ENCODE measurements at regions not wholly inside any gene's neighbourhood (a gene's known extent, or its start where the extent isn't known, plus 50 kb on each side); places are given as distances from the start of the nearest gene placed in this dataset.

DNA sequence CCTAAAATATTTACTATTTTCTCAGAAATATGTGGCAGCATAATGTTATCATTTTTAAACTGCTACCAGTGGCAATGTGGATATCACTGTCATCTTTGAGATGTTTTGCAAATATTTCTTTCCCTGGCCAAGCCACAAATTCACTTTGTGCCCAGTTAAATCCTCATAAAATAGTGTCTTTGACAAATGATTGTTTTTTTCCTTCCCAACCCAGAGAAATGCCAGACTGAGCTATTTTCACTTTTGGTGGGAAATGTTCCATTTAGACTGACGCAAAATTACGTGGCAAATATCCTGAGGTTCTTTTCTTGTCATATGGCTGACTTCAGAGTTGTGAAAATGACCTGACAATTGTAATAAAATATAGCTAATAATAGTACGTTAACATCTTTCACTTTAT lies 807.0 kb upstream of the SOX9 start:
- DNase-seq, result no peak

DNA sequence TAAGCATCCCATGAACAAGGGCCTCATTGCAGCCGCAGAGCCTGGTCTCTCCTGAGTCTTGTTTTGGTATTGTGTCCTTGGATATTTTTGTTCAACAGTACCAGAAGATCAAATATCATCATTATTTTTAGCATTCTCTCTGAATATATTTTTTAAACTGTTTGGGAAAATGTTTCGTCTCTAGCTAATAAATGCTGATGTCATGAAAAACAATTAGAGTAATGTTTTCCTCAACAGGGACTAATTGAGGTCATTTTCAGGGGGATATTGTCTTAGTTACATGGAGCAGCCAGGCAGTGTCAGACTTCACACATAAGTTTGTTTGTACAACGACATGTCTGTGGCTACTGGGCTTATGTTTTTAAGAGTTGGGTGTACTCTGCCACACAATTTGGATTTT lies 805.3 kb upstream of the SOX9 start:
- DNase-seq, result no peak

- no peak for DNase-seq
Measured at GRCh38 chr17:71316176-71316897, 804.5 kb upstream of the SOX9 start.

GRCh38 chr17:71320009-71320796 lies 800.6 kb upstream of the SOX9 start:
- no peak for DNase-seq

DNA sequence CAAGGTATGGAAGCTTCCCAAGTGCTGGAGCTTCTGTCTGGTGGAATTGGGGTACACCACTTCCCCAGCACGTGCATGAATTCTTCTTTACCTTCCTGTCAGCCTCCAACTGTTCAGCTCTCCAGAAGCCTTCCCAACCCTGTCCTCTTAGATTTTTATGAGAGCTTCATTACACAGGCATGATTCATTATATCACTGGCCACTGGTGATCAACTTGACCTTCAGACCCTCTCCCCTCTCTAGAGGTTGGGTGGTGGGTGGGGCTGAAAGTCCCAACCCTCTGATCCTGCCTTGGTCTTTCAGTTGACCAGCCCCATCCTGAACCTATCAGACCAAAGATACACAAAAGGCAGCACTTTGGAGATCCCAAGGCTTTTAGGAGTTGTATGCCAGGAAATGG lies 795.7 kb upstream of the SOX9 start:
- no peak for DNase-seq

GRCh38 chr17:71325886-71326285 lies 794.9 kb upstream of the SOX9 start:
- DNase-seq, result no peak

- DNase-seq, result peak; percentile 39
Measured at GRCh38 chr17:71327376-71328059, 793.3 kb upstream of the SOX9 start.

DNA sequence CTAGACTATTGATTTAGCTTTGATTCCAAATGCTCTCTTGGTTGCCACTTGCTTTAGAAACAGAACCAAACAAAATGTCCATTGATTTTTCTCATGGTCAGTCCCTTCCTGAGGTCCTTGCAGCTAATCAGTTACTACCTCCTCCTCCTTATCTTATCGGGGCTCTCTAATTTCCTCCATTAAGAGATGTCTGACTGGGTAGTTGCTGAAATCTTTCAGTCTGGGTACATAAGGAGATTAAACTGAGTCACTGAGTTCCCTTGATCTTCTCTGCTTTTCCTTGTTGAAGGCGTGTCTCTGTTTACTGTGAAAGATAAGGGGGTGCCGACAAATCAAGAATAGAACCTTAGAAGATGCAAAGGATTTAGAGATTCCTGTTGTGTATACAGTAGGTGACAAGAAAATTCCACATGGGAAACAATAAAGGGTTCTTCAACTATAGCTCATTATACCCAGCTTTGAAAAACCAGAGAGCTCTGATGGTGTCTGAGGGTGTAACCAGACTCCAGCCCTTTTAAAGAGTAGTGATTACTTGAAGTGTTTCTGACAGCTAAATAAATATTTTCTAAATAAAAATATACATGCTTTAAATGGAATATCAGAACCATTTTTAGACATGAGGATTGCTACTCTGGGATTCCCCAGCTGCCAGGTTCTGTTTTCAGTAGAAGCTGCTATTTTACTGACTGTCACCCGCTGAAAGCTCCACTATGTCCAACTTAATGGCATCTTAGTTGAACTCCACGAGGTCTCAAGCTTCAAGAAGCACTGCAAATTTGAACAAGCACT lies 791.3 kb upstream of the SOX9 start:
- DNase-seq, result no peak

- no peak for DNase-seq
Measured at GRCh38 chr17:71330099-71330375, 790.8 kb upstream of the SOX9 start.

- DNase-seq, result no peak
Measured at GRCh38 chr17:71331754-71332325, 789.0 kb upstream of the SOX9 start.

GRCh38 chr17:71334048-71334751 lies 786.6 kb upstream of the SOX9 start:
- DNase-seq, result no peak

DNA sequence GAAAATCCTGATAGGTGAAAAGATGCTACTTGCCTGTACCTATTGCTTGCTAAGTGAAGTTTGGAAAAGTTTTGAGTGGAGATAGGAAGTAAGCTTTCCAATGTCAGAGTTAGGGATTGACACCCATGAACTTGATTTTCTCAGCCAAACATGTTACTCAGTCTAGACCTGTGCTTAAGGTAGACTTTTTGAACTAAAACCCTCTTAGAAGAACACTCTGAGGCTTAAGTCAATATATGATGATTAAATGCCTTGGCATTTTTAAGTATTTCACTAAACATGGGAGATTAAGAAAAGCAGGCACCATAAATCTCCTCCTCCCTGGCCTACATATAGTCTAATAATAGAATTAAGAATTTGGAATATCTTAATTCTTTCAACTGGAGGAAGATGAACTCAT lies 785.6 kb upstream of the SOX9 start:
- no peak for DNase-seq

- DNase-seq, result no peak
Measured at GRCh38 chr17:71337938-71338337, 782.9 kb upstream of the SOX9 start.

GRCh38 chr17:71338396-71338795 lies 782.4 kb upstream of the SOX9 start:
- DNase-seq, result peak; percentile 35

DNA sequence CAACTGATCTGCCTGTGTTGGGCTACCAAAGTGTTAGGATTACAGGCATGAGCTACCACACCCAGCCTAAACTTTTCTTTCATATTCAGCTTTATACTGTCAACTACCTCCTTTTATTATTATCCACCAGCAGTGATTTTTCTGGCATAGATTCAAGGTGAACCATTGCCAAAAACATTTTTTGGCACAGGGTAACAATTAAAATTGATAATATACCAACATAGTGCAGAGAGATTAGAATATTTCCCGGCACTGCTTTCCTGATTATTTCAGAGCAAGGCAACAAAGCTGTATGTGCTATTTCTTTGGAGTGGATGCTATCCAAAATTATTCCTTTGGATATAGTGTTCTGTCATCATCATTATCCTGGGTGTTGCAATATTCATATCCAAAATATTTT lies 781.6 kb upstream of the SOX9 start:
- DNase-seq, result no peak

DNA sequence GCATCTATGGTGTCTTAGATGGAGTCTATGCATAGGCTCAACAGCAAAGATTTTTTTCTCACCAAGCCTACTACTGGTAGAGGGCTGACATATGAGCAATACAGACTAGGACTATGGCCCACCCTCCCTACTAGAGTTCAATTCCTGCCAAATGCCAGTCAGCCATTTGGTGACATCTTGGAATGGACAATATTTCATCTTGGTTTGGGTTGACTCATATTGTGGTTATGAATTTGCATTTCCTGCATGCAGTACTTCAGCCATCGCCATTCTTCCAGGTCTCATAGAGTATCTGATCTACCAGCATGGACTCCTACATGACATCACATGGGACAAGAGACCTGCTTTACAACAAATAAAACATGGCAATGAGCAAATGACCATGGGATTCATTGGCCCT lies 778.1 kb upstream of the SOX9 start:
- peak; percentile 27 for DNase-seq

GRCh38 chr17:71349908-71350600 lies 770.8 kb upstream of the SOX9 start:
- peak; percentile 36 for DNase-seq

DNA sequence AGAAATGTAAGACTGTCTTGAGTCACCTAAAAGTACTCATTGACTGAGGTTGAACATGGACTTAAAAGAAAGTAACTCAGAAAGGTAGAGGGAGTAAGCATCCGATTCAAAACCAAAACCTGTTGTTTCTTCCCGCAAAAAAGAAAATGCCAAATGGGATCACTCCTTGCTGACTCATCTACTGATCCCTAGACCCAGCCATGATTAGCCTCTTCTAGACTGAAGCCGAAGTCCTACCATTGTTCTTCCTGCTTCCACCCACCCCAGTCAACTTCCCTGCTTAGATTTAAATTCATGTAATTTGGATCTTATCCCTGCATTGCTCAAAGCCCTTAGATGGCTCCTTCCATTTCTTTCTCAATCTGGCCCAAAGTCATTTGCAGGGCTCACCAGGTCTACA lies 760.5 kb upstream of the SOX9 start:
- DNase-seq, result peak; percentile 5

DNA sequence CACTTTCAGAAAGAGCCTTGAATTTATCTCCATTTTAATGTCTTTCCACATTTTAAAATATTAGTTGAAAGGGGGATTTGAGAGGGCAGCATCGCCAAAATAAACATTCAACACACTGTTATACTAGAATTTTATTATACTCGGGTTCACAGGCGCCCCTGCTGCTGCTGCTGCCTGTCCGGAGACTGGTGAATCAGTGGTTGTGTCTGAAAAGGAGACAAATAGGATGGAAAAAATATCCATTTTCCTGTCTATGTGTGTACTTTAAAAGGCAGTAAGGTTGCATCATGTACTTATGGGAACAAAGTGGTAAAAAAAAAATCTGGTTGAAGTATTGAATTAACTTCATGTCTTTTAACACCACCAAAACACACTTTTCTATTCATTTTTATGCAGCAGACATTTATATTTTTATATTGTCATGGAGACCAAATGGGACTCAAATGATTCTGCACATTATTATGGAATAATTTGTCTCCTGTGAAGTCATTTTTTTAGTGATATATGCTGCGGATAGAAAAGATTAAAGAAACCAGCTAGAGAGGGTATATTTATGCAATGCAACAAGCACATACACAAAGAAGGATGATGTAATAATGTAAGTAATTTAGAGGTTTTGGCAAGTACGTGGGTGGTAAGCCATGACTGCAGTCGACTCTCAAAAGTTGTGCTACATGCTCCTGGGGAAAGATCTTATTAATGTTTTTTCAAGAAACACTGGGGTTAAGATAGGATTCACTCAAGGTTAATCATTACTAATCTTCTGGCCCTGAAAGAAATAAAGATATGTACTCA lies 759.0 kb upstream of the SOX9 start:
- peak; percentile 41 for DNase-seq

DNA sequence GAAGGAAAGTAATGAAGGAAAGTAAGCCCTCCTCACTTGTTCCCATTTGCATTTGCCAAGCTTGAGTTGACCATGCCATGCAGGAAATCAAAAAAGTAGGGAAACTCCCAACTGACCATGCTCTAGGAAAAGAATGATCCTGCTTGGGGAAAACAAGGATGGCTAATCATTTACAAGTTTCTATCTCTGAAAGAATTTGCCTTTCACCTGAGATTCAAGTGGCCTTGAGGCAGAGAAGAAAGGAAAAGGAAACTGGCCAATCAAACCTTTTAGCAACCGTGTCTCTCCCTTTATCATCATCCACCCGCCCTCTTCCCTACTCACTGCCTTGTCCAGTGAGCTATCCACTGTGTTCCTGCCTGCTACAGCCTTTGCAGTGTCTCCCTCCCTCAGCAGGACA lies 757.2 kb upstream of the SOX9 start:
- no peak for DNase-seq

- DNase-seq, result no peak
Measured at GRCh38 chr17:71371809-71372208, 749.0 kb upstream of the SOX9 start.
